LNCaP clone FGC (cell line): ENCODE measurements at regions not wholly inside any gene's neighbourhood (a gene's known extent, or its start where the extent isn't known, plus 50 kb on each side); places are given as distances from the start of the nearest gene placed in this dataset.

Experiments used
- DNase-seq: peaks from one replicate; pipeline ENCODE4 v3.0.0-alpha.2; 2011; ENCODE audit warnings: low read depth
- H3K4me3 ChIP-seq: 2 replicates; pipeline ENCODE4 v1.5.1; 2011; ENCODE audit warnings: mild to moderate bottlenecking, low read depth, low read length, control low read depth
- CTCF ChIP-seq: IDR thresholded peaks from 2 replicates; pipeline ENCODE4 v1.5.1; 2012; ENCODE audit warnings: mild to moderate bottlenecking; ENCODE audit not compliant: control insufficient read depth, insufficient read depth; ENCODE audit errors: extremely low read depth

- DNase-seq, result no peak
- H3K4me3 ChIP-seq, result no peak overlapping the region
- no peak for TF ChIP-seq CTCF
Observed at GRCh38 chr9:134552349-134552990, 89.1 kb upstream of the COL5A1 start.

DNA sequence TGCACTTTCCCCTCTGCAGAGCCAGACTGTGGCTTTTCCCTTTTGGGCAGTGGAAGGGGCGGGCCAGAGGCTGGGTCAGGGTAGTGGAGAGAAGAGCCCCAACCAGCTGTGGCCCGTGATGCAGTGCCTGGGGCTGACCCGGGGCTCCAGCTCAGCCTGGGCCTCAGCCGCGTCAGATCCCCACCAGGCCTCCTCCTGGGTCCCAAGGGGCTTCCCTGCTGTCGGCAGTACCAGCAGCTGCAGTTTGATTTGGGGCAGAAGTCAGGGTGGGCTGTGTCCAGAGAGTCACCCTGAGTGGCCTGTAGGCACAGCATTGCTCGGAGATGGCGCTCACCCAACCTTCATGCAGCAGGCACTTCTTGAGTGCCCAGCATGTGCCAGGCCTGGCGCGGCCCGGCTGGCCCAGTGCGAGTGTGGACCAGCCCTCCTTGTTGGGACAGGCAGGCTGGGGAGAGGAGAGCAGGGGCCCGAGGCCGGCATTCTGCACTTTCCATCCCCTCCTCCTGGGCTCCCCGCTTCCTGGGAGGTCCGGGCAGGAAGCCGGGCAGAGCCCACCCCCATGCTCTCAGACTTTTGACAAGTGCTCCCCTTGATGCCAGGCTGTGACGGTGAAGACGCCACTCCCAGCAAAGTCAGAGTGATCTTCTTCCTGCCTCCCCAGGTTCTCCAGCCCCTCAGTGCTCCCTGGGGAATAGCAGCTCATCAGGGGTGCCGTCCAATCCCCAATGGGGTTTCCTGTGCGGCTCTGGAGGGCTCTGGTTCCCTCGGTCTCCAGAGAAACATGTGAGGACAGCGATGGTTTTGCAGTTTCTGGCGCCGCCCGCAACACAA lies 88.3 kb upstream of the COL5A1 start:
- no peak for TF ChIP-seq CTCF
- no peak for DNase-seq

GRCh38 chr9:134553996-134554372 lies 87.6 kb upstream of the COL5A1 start:
- no peak for TF ChIP-seq CTCF
- H3K4me3 ChIP-seq, result no peak overlapping the region
- DNase-seq, result no peak

More for the DNA sequence above, 88.3 kb upstream of the COL5A1 start:
- no peak overlapping the region for H3K4me3 ChIP-seq

DNA sequence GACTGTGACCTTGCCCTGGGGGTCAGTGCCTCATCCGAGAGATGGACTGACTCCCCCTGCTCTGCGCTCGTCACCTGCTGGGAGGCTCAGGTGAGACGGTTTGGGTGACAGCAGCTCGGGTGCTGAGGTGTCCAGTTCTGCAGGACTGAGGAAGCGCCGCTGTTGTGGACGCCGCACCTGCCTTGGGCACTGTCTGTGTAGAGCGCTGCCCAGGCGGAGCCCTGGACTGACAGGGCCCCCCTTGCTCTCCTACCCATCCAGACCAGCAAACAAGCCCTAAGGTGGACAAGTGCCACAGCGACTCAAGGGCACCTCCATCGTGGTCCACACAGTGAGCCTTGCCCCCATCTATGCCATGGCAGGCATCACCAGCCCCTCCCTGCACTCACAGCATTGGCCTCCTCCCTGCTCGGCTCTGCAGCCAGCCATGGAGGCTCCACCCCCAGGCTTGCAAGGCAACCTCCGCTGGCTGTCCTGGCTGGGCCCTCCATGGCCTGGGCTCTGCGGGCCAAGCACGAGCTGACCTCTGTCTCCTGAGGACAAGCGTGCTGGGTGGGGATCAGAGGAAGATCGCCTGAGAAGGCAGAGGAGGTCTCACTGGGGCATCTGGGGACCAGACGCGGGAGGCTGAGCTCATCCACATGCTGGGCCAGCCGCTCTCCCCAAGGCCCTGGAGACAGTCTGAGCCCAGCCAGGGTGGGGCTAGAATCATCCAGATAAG lies 87.1 kb upstream of the COL5A1 start:
- TF ChIP-seq CTCF, result no peak
- DNase-seq, result no peak
- H3K4me3 ChIP-seq, result no peak overlapping the region

- no peak for TF ChIP-seq CTCF
- no peak for DNase-seq
- H3K4me3 ChIP-seq, result no peak overlapping the region
Observed at GRCh38 chr9:134555094-134555650, 86.4 kb upstream of the COL5A1 start.

- no peak for TF ChIP-seq CTCF
- no peak for DNase-seq
Observed at GRCh38 chr9:134556531-134557068, 85.0 kb upstream of the COL5A1 start.

More at GRCh38 chr9:134556531-134557068, 85.0 kb upstream of the COL5A1 start:
- H3K4me3 ChIP-seq, result no peak overlapping the region
